Activated CD8-positive, alpha-beta memory T cell treated with anti-CD3 and anti-CD28 coated beads for 36 hours (primary cell): ENCODE measurements at regions not wholly inside any gene's neighbourhood (a gene's known extent, or its start where the extent isn't known, plus 50 kb on each side); places are given as distances from the start of the nearest gene placed in this dataset.

ENCODE experiments used
- CTCF ChIA-PET: fragments of 350-600 bp; sonication (Branson Sonifier 250); formaldehyde crosslinking; loops from one replicate; lab custom pipeline; 2021; ENCODE audit warnings: antibody characterized with exemption; lab: Charles Lee
- POLR2A ChIA-PET: fragments of 350-600 bp; sonication (Branson Sonifier 250); formaldehyde crosslinking; loops from one replicate; lab custom pipeline; 2021; ENCODE audit warnings: antibody characterized with exemption; lab: Charles Lee

- POLR2A ChIA-PET = no interaction called here
- CTCF ChIA-PET = no interaction called here
Observed at GRCh38 chr2:145484448-145485097, 964.7 kb upstream of the ZEB2 start.

DNA sequence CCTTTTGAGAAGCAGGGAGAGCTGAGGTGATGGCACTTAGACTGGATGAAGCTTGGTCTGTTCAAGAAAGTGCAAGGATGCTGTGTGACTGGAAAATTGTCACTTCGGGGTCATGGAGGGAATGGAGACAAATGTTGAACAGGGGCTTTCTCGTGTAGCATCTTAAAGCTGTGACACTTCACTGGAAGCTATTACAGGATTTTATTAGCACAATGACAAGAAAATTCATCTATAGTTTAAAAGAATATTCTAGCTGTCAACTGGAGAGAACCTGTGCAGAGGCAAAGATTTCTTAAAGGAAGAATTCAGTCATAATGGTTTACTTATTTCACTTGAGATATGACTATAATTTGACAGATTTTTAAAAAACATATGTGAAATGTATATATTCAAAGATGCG, 963.9 kb upstream of the ZEB2 start:
- ChIA-PET POLR2A (no interaction called here), CTCF (no interaction called here)

DNA sequence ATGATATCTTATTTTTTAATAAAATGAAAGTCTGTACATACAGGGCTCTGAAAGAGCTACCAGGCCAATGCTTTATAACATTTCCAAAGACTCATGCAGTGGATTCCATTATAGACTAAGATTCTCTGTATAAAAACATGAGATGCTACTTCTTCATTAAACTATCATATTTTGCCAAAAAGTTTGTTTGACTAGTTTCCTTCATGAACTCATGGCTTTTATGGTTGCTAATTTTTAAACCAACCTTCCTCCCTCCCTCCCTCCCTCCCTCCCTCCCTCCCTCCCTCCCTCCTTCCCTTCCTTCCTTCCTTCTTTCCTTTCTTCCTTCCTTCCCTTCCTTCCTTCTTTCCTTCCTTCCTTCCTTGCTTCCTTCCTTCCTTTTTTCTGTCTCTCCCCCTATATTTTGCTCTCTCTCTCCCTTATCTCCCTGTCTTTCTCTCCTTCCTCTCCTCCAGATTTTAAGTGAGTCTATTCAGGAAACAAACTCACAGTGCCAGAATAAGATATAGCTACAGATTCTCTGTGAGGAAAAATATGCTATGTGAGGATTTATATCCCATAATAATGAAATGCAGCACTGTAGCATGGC, 961.5 kb upstream of the ZEB2 start:
- CTCF ChIA-PET = no interaction called here
- POLR2A ChIA-PET = no interaction called here

DNA sequence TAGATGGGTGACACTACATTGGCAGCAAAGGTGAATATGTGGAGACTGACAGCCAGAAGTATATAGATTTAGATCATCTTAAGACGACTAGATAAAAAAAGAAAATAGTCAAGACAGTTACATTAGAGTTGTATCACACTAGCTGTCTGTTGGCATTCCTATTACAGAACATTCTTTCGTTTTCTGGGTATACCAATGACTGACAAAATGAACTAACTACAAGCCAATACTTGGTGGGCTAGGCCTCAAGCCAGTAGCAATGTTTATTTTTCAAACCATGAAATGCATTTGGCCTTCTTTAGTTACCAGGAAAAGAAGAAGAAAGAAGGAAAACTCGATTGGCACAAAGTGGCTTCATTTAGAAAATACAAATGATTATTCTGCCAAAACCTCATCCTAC, 944.9 kb upstream of the ZEB2 start:
- ChIA-PET POLR2A (no interaction called here), CTCF (no interaction called here)

- POLR2A ChIA-PET = no interaction called here
- CTCF ChIA-PET = no interaction called here
Observed at GRCh38 chr2:145460112-145460511, 940.2 kb upstream of the ZEB2 start.

DNA sequence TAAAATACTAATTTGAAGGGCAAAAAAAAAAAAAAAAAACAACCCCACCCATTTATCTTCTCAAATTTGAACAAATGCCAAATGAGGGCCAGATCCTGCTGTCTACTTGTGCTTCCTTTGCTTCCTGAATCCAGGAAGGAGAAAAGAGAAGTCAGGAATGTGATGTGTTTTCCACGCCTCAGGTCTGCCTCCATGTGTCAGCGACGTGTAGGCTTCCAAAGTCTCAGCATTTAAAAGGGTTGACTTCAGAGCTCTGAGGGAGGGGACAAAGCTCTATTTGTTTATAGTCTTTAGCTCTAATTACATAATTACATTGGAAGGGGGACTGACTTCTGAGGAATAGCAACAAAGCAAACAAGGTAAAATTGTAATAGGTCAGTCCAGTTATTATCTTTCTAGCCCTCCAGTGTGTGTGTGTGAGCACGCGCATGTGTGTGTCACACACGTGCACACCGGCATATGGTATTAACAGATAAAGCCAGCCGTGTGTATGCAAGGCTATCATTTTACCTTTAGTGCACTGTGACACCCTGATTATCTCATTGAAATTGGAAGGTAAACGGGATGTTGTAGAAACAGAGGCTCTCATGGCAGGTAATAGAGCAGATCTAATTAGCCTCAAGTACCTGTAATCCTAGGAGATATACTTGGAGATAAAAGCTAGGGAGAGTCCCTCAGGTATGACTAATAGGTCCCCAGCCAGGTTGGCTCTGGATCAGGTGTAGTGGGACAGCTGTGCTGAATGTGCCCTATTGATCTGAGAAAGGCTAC, 911.4 kb upstream of the ZEB2 start:
- CTCF ChIA-PET = interaction anchor here (0.7 kb wide), 1 partner anchor 29 kb away, joined by 5 read pairs; no protein-coding TSS in a partner anchor
- POLR2A ChIA-PET = no interaction called here

- CTCF ChIA-PET = no interaction called here
- POLR2A ChIA-PET = no interaction called here
Observed at GRCh38 chr2:145423809-145424208, 903.9 kb upstream of the ZEB2 start.

- ChIA-PET POLR2A (no interaction called here), CTCF (no interaction called here)
Observed at GRCh38 chr2:145422576-145422975, 902.7 kb upstream of the ZEB2 start.

DNA sequence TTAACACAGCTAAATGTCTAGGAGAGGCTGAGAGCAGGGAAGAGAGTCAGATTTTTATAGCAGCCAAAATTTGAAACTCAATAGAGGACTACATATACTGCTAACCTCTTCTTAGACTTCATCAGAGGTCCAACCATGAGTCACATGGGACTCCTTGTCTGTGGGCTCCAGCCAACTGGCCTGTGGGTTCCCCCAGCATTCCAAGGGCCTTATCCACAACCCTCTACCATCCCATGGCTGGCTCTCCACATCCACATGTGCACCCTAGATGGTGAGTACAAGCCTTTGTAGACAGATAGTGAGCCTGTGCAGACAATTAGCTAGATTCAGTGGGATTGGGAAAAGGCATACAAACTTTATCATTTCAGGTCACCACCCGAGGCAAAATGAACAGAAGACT, 901.9 kb upstream of the ZEB2 start:
- ChIA-PET POLR2A (no interaction called here), CTCF (no interaction called here)

DNA sequence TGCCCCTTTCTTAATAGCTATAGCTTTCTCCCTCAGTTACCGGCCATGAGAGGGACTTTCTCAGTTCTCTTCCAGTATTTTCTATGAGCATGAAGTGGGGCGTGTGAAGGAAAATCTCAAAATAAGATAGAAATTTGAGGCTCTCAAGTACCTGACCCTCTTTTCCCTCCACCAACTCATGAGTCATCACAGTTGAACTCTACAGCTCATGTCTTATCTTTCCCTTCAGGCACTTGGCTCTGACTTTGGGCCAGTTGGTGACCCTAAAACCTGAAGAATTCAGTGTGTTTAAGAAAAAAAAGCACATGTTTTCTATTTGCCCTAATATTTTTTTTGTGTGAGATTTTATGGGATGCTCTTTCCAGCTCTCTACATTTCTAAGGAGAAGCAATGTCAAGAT, 896.7 kb upstream of the ZEB2 start:
- ChIA-PET POLR2A (no interaction called here), CTCF (no interaction called here)

DNA sequence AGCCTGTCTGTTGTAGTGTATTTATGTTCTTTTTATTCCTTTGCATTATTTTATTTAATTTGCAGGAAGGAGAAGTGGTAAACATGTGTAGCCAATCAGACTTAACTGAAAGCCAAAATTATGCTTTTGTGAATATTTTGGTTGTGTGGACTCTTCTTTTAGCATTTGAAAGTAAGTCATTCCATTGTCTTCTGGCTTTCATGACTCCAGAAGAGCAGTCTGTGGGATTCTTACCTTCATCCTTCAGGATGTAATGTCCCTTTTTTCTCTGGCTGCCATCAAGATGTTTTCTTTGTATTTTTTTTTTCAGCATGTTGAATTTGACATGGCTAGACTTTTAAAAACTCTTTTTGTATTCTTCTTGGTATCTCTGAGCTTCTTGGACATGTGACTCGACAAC, 895.2 kb upstream of the ZEB2 start:
- CTCF ChIA-PET = no interaction called here
- POLR2A ChIA-PET = no interaction called here

GRCh38 chr2:145413261-145414030, 893.5 kb upstream of the ZEB2 start:
- ChIA-PET CTCF (no interaction called here), POLR2A (no interaction called here)

GRCh38 chr2:145412155-145412554, 892.2 kb upstream of the ZEB2 start:
- CTCF ChIA-PET = no interaction called here
- POLR2A ChIA-PET = no interaction called here

DNA sequence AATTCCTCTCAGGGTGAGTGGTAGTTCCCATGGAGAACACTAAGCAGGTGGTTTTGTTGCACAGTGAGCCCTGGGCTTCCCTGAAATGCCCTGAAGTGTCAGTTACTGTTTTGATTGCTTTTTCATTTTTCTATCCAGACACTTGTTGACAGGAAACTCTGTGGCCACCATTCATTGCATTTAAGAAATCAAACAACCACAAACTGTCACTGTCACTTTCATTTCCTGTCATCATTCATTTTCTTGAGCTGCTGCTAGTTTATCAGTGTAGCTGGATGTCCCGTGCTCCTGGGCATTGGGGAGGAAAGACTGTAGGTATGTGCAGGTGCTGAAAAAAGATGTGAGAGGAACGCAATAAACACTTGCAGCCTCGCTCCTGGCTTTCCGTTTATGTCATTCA, 891.6 kb upstream of the ZEB2 start:
- POLR2A ChIA-PET = no interaction called here
- CTCF ChIA-PET = no interaction called here

GRCh38 chr2:145410086-145410485, 890.2 kb upstream of the ZEB2 start:
- CTCF ChIA-PET = no interaction called here
- POLR2A ChIA-PET = no interaction called here

DNA sequence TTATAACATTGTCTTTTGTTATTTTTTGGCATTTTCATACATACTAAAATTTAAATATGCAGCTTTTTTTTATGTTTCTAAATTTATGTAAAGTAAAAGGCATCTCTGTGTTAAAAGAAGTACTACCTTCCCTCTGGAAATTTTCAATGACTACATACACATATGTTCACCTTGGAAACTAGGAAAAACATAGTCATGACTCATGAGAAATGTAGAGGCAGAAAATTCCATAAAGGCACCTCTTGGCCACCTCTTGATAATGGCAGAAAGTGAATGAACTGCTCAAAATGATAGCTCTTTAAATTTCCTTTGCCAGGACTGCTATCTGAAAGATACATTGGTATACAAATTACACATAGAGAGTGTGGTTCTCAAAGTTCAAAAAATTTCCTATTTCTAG, 889.1 kb upstream of the ZEB2 start:
- CTCF ChIA-PET = no interaction called here
- POLR2A ChIA-PET = no interaction called here

DNA sequence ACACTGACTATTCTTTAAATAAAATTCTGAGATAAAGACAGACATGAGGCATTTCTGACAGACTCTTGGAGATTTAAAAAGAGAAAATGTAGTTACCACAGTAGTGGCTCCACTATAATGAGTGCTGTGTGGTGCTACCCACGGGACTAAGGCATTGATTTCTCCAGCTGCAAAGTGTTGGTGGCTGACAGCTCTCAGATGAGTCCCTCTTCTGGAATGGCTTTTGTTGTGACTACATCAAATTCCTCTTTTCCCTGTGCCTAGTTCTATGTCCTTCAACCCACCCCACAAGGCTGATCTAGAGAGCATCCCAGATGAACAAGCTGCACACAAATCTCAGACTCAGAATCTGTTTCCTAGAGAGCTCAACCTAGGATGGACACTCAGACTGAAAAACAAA, 884.8 kb upstream of the ZEB2 start:
- CTCF ChIA-PET = no interaction called here
- POLR2A ChIA-PET = no interaction called here

- ChIA-PET POLR2A (no interaction called here), CTCF (no interaction called here)
Observed at GRCh38 chr2:145402706-145403277, 882.9 kb upstream of the ZEB2 start.

DNA sequence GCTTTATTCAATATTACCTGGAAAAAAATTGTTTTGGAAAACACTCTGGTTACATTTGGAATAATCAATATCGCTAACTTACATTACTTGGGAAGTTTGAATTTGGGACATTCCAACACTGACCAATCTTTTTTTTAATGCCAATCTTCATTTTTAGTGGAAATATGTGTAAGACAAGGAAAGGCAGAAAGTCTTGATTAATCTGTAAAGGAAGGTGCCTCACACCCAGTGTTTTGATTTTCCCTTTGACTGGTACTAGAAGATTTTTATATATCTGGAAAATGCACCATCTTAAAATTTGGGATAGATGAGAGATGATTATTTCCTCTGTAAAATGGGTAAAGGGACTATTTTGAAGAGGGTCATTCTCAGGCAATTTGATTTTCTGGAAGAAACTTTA, 879.2 kb upstream of the ZEB2 start:
- POLR2A ChIA-PET = no interaction called here
- CTCF ChIA-PET = no interaction called here

DNA sequence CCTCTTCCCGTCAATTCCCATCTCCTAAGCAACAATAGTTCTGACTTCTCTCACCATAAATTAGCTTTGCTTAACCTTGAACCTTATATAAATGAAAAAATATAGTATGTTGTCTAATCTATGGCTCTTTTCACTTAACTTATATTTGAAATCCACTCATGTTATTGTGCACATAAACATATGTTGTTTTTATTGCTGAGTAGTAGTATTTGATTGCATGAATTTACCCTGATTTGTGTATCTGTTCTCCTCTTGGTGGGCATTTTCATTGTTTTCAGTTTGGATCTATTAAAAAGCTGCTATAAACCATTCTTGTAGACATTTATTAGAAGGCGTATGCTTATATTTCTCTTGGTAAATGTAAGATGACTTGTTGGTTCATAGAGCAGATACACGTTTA, 874.3 kb upstream of the ZEB2 start:
- POLR2A ChIA-PET = no interaction called here
- CTCF ChIA-PET = no interaction called here
